GM21576 (cell line): ENCODE measurements at regions not wholly inside any gene's neighbourhood (a gene's known extent, or its start where the extent isn't known, plus 50 kb on each side); places are given as distances from the start of the nearest gene placed in this dataset.

Experiments used
- ATAC-seq: cut with Tn5 transposase; IDR thresholded peaks from one replicate; pipeline ENCODE4 v1.9.1; 2021; ENCODE audit warnings: mild to moderate bottlenecking, moderate library complexity; ENCODE audit not compliant: unreplicated experiment

GRCh38 chr14:29265852-29266251 lies 499.3 kb downstream of the FOXG1 start:
- no peak for ATAC-seq

DNA sequence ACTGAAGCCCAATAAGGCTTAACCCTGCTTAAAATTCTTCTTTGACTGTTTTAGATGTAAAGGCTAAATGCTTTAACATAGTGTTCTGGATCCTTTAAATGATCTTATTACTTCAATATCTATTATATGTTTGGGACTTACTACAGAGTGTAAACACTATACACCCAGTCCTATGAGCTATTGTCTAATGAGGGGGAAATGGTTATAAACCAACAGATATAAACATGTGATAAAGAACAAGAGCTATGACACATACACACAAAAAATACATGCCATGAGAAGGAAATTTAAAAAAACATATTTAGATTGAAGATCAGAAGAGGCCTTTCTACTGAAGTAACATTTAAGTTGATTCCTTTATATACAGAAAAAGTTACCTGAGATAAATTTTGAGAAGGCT lies 505.1 kb downstream of the FOXG1 start:
- no peak for ATAC-seq

DNA sequence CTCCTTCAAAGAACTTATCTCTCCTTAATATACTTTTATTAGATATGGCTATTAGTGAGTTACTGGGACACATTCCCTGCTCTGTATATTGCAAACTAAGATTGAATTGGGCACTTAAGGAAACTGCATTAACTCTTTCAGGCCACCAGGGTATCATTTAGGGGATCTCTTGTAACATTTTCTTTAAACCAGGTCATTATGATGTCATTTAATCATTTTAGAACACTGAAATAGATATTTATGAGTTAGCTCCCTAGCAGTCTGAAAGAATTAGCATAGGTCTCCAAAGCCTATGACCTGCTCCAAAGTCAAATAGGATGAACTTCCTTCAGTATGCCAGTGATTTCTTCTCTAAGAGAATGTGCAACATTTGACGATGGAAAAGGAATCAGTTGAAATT lies 506.9 kb downstream of the FOXG1 start:
- ATAC-seq: no peak

DNA sequence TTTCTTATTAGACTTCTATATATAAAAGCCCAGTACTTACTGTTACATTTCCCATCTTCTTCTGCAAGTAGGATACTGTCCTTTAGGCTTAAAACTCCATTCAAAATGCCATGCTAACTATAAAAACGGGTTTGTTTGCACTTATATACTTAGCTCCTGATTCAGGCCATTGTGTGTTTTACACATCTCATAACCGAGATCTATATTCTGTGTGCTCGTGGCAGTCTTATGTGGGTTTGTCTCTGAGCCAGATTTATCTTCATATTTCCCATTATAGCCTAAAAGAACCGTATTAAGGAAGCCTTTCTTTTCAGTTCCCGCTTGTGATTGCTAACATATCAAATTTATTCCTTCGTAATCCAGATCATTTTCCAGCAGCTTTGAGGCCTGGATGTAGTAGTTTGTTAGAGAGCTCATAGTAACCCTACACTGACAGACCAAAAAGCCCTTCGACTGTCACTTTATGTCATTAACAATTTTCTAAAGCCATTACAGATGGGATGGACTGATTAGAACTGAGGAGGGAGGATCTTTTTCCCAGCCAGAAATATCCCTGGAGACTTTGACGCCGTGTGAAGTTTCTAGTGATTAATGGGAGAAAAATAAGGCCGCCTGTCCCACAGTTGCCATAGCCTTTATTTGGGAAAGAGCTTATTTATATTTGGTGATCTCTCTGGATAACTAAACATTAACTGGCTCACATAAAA lies 508.5 kb downstream of the FOXG1 start:
- ATAC-seq: no peak

DNA sequence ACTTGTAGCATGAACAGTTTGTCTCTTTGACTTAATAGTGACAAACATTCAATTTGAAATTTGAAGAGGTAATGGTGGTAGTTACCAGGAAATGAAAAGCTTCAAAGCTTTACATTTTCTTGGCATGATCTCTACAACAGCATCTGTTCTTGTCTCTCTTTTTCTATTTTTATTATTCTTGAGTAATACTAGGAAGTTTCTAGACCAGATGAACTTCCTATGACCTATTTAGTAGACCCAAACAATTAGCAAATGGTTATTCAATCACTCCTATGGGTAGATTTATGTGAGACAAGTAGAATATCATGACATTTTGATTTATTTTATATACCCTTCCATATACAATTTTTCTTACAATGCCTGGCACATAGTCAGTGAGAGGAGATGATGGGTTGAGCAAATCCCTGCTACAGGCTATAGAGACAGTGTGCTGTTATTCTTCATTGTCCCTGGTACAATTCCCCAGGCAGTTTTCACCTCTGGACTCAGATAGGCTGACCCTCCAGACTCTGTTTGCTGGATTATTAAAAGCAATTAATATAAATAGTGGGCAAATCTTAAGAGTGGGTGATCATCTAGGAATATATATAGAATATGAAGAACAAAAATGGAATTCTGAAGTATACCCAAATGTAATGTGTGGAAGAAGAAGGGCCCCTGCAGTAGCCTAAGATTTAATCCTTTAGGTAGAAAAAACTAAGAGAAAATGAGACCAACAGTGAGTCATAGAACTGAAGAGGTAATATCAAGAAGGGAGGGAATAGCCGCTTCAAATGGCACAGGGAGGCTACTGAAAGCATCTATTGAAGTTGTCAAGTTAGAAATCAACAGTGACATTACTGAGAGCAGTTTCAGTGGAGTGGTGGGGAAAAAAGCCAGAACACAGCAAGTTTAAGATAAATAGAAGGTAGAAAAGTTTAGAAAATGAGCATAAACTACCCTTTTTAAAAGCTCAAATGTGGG lies 512.0 kb downstream of the FOXG1 start:
- ATAC-seq: no peak

GRCh38 chr14:29282169-29282568 lies 515.6 kb downstream of the FOXG1 start:
- ATAC-seq: no peak

GRCh38 chr14:29290441-29290840 lies 523.9 kb downstream of the FOXG1 start:
- no peak for ATAC-seq

GRCh38 chr14:29299372-29299771 lies 532.8 kb downstream of the FOXG1 start:
- no peak for ATAC-seq

GRCh38 chr14:29301571-29301970 lies 535.0 kb downstream of the FOXG1 start:
- ATAC-seq: no peak

DNA sequence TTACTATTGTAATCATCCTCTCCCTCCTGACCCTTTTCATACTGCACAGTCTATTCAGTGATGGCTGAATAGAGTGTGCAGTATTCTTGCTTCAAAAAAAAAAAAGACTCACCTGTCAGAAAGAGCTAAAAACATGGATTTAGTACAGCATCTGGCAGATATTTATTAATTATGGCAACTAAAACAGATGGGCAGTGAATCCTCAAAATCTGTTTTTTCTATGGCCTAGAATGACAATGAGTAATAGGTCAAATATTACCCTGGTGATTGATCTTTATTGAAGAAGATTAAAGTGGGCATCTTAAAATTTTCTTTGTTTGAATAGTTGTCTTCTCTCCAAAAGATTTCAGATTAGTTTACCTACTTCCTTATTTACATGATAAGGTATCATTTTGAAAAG lies 543.6 kb downstream of the FOXG1 start:
- ATAC-seq: no peak

- no peak for ATAC-seq
These were observed 544.2 kb downstream of the FOXG1 start for GRCh38 chr14:29310757-29311156.

DNA sequence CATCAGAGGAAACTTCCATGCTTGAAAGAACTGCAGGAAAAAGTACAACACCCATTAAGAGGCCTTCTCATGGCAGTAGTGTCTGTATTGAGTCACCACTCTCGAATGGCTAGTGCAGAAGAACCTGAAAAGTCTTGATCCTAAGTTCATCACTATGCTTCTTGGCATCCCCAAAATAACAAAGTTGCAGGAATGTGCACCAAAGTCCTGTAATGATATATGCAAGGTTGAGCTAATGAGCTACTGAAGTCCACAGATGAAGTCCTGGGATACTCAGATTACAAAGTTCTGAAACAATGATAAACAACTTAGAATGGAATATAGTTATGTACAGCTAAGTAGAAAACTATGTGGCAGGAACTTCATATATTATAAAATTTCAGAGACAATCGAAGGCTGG lies 545.4 kb downstream of the FOXG1 start:
- ATAC-seq: no peak

DNA sequence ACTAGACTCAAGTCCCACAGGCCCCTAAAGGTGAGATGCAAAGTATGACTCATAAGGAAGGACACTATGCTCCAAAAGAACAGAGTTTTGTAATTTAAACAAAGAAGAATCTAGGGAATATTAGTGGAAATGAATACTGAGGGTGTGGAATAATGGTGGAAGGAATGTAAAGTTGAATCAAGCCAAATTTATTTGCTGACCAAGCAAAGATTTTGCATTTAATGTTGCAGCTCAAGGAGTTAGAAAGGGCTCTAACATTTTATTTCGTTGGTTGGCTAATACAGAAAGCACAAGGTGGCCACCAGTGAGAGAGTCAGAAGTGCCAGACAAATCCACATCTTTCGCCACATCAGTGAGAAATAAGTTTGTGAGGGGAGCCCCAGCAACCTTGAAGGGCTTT lies 550.3 kb downstream of the FOXG1 start:
- ATAC-seq: no peak

- ATAC-seq: no peak
These were observed 550.8 kb downstream of the FOXG1 start for GRCh38 chr14:29317423-29317822.

DNA sequence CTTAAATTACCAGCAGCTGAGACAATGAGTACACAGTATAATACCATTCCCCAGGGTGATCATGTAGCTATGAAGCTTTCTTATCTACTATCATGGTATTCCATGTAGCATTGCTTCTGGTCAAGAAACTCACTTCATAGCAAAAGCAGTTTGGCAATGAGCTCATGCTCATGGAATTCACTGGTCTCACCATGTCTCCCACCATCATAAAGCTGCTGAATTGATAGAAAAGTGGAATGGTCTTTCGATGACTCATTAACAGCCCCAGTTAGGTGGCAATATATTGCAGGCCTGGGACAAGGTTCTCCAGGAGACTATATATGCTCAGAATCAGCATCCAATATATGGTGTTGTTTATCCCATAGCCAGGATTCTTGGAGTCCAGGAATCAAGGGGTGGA lies 553.7 kb downstream of the FOXG1 start:
- ATAC-seq: no peak

- no peak for ATAC-seq
These were observed 555.1 kb downstream of the FOXG1 start for GRCh38 chr14:29321646-29322045.

DNA sequence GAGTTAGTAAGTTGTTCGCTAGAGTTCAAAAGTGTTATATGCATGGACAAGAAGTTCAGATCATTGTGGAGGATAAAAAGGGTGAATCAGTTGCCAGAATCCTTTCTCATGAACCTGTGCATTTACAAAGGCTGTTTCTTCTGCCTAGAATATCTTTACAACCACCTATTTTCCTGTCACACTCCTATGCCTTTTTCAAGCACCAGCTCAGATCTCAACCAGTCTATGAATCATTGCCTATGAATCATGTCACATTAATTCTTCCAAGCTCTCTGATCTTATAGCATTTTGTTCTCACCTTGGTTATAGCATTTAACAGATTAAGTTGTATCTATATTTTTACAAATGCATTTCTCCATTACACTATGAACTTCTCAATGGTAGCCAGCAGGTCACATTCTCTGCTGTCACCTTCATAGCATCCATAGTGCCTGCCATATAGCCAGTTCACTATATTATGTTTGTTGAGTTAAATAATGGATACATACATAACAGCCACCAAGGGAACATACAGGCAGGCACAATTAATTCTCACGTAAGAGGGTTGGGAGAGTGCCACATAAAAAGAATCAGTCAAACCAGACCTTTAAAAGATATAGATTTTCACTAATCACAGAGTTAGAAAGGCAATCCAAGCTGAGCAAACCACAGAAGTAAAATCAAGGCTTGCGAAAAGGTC lies 573.0 kb downstream of the FOXG1 start:
- no peak for ATAC-seq

DNA sequence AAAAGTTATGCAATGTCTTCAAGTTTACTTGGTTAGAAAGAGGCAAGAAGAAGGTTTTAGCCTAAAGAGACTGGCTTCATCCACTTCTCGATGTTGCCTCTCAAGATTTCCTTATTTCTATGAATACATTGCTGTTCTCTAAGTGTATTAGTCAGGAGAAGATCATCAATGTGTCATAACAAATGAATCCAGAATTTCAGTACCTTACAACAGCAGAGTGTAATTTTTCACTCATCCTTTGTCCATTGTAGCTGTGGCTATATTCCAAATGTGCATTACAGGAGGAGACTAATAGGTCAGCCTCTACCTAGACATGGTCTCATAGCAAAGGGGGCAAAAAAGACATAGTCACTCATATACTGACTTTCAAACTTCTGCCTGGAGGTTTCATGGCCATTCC lies 579.1 kb downstream of the PRKD1 start:
- no peak for ATAC-seq

- ATAC-seq: no peak
These were observed 577.2 kb downstream of the PRKD1 start for GRCh38 chr14:29350496-29350895.

GRCh38 chr14:29351996-29352705 lies 575.5 kb downstream of the PRKD1 start:
- ATAC-seq: no peak

- no peak for ATAC-seq
These were observed 575.0 kb downstream of the PRKD1 start for GRCh38 chr14:29352706-29353080.
